ENCODE measurements at regions not wholly inside any gene's neighbourhood (a gene's known extent, or its start where the extent isn't known, plus 50 kb on each side); places are given as distances from the start of the nearest gene placed in this dataset.
A peak's percentile ranks its signal among the peaks of the same experiment; 100 is the strongest.

DNA sequence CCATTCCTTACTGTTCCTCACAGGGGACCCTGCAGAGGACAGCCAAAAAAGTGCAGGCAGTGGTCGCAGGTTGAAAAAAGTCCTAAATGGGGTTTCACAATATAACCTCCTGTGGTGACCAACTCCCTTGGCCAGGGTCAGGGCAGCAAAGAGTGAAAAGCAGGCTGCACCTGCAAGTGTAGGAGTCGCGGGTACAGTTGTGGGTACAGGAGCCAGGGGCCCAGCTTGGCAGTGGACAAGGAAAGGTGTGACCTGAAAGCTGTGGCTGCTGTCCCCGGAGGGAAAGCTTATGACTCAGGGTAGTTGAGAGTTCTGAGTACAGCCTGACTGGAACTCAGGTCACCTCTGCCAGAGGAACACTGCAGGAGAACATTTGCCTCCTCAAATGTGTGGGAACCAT is 1114.1 kb downstream of the ROBO2 start:
- TF ChIP-seq CTCF (IDR thresholded peaks at IDR 0.05): no peak
- 76 to 85% methylated on average over 4 of the region's 4 CpGs for WGBS, 2 donors
- H3K9me3 ChIP-seq: peaks cover 0 to 8% (median 0%) of the 10 kb centered on the region in 11 donors
- no peak overlapping the region for H3K4me3 ChIP-seq
- no peaks in the 10 kb centered on the region for H3K4me1 ChIP-seq
- H3K27me3 ChIP-seq: no peaks in the 10 kb centered on the region
- no peaks in the 10 kb centered on the region for H3K36me3 ChIP-seq
- intact Hi-C loops (cut with DNase I): no loop called here
- no peak overlapping the region for H3K27ac ChIP-seq
- ATAC-seq (peak in 2 of 8 donors; percentile 13 to 48), DNase-seq (no peak)

- intact Hi-C loops (cut with DNase I): no loop called here
- ATAC-seq (peak in 3 of 8 donors; percentile 30 to 63 (median 51)), DNase-seq (no peak)
- H3K9me3 ChIP-seq: peaks cover 0 to 8% (median 0%) of the 10 kb centered on the region in 11 donors
- no peaks in the 10 kb centered on the region for H3K27me3 ChIP-seq
- H3K4me1 ChIP-seq: no peaks in the 10 kb centered on the region
- H3K27ac ChIP-seq: no peak overlapping the region
- 74 to 75% methylated on average over 3 of the region's 3 CpGs for WGBS, 2 donors
- no peaks in the 10 kb centered on the region for H3K36me3 ChIP-seq
- H3K4me3 ChIP-seq: no peak overlapping the region
- peak in 3 of 9 donors; percentile 27 to 30 (median 28) for TF ChIP-seq CTCF (IDR thresholded peaks at IDR 0.05)
These were observed 1114.8 kb downstream of the ROBO2 start for GRCh38 chr3:78154521-78155186.

DNA sequence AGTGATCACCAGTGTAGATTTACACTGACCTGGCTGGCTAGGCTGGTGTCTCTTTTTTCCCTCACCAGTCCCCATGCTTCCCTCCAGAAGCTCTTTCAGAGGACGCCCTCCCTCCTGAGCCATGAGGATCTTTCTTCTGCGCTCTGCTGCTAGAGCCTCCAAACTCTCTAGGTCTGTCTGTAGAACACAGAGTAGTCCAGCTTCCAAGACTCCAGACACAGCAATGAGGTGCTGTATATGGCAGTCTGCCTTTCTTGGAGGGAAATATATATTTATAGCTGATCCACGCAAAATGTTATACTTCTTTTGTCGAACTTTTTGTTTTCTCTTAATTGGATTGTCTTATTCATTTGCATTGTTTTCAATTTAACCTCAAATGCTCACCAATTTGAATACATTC is 1121.8 kb downstream of the ROBO2 start:
- ATAC-seq: no peak
- Histone ChIP-seq H3K36me3 (no peaks in the 10 kb centered on the region), H3K27ac (no peak overlapping the region), H3K4me1 (no peaks in the 10 kb centered on the region), H3K9me3 (peaks cover 0 to 7% (median 0%) of the 10 kb centered on the region in 11 donors), H3K27me3 (no peaks in the 10 kb centered on the region), H3K4me3 (no peak overlapping the region)
- WGBS, 2 donors: 89 to 95% methylated on average over 4 of the region's 4 CpGs
- TF ChIP-seq CTCF (IDR thresholded peaks at IDR 0.05): no peak
- intact Hi-C loops (cut with DNase I): no loop called here
- no peak for DNase-seq

DNA sequence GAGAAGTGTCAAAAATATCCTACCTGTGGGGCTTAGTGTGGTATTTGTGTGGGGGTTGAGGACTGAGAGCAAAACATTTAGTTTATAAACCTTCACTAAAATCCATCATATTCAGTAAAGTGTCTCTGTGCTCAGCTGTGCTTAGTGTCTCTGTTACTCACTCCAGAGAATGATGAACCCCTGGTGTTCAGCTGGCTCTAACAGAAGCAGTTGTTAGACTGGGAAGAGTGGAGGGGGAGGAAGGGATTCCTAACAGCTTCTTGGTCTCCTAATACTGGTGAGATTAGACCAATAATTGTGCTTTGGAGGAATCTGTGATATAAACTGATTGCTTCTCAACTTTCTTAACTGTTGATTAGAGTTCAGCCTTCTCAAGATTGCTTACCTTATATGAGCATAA is 1123.5 kb downstream of the ROBO2 start:
- ATAC-seq (no peak), DNase-seq (no peak)
- no peak for TF ChIP-seq CTCF (IDR thresholded peaks at IDR 0.05)
- Histone ChIP-seq H3K27ac (no peak overlapping the region), H3K36me3 (no peaks in the 10 kb centered on the region), H3K9me3 (no peaks in the 10 kb centered on the region), H3K27me3 (no peaks in the 10 kb centered on the region), H3K4me1 (no peaks in the 10 kb centered on the region), H3K4me3 (no peak overlapping the region)
- intact Hi-C loops (cut with DNase I): no loop called here

Measured in heart right ventricle (tissue), 16 donors.